LNCaP clone FGC (cell line): ENCODE measurements at regions not wholly inside any gene's neighbourhood (a gene's known extent, or its start where the extent isn't known, plus 50 kb on each side); places are given as distances from the start of the nearest gene placed in this dataset.

ENCODE experiments used
- DNase-seq: peaks from one replicate; pipeline ENCODE4 v3.0.0-alpha.2; 2011; ENCODE audit warnings: low read depth
- H3K4me3 ChIP-seq: 2 replicates; pipeline ENCODE4 v1.5.1; 2011; ENCODE audit warnings: mild to moderate bottlenecking, low read depth, low read length, control low read depth
- TF ChIP-seq, protein P1 (sequence below): IDR thresholded peaks from 2 replicates; pipeline ENCODE4 v1.5.1; 2012; ENCODE audit warnings: mild to moderate bottlenecking; ENCODE audit not compliant: control insufficient read depth, insufficient read depth; ENCODE audit errors: extremely low read depth

DNA sequence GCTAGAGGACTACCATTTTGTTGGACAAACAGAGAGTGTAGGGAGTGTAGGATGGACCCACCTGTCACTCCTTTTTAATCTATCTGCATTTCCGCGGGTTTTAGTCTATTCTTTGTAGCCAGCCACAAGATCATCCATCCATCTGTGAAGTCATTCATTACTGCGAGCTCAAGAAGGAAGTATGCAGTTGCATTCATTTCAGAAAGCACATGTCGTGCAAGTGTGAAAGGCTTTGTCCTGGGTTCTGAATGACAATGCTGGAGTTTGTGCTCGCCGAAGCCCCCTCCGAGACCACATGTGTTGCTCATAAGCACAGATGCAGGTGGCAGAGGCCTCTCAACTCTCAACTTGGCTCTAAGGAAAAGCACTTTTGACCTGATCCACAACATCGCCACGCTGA lies 70.3 kb upstream of the BASP1 start:
- no peak for DNase-seq
- TF ChIP-seq, protein P1, sequence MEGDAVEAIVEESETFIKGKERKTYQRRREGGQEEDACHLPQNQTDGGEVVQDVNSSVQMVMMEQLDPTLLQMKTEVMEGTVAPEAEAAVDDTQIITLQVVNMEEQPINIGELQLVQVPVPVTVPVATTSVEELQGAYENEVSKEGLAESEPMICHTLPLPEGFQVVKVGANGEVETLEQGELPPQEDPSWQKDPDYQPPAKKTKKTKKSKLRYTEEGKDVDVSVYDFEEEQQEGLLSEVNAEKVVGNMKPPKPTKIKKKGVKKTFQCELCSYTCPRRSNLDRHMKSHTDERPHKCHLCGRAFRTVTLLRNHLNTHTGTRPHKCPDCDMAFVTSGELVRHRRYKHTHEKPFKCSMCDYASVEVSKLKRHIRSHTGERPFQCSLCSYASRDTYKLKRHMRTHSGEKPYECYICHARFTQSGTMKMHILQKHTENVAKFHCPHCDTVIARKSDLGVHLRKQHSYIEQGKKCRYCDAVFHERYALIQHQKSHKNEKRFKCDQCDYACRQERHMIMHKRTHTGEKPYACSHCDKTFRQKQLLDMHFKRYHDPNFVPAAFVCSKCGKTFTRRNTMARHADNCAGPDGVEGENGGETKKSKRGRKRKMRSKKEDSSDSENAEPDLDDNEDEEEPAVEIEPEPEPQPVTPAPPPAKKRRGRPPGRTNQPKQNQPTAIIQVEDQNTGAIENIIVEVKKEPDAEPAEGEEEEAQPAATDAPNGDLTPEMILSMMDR: no peak
- H3K4me3 ChIP-seq: no peak overlapping the region

DNA sequence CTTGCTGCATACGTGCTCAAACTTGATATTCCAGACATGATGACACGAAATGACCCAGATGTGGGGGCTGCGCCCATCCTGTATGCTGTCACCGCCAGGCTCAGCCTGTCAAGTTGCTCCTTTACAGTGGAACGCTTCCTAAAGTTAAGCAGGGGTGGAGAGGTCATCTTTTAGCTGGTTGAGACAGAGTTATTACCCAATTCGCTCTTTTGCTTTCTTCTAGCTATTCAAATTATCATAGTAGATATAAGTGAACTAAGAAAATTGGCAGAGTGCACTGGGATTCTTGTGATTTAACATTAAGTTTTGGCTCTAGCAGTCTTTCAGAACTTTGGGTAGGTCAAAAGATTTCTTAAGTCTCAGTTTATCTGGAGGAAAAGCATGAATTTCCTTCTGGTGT lies 69.8 kb upstream of the BASP1 start:
- no peak overlapping the region for H3K4me3 ChIP-seq
- TF ChIP-seq, protein P1: no peak
- no peak for DNase-seq

DNA sequence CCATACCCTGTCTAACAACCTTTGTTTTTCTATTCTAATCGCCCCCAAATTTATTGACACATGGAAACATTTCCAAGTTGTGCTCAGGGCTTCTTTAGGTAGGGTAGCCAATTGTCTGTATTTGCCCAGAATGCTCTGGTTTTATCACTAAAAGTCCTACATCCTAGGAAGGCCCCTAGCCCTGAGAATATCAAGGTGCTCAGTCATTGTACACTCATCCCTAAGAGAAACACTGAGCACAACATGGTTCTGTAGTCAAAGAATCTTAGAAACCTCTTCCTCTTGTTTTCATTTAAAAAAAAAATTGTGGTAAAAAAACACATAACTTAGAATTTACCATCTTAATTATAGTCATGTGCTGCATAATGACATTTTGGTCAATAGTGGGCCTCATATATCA lies 69.0 kb upstream of the BASP1 start:
- no peak overlapping the region for H3K4me3 ChIP-seq
- no peak for DNase-seq
- TF ChIP-seq, protein P1: no peak

DNA sequence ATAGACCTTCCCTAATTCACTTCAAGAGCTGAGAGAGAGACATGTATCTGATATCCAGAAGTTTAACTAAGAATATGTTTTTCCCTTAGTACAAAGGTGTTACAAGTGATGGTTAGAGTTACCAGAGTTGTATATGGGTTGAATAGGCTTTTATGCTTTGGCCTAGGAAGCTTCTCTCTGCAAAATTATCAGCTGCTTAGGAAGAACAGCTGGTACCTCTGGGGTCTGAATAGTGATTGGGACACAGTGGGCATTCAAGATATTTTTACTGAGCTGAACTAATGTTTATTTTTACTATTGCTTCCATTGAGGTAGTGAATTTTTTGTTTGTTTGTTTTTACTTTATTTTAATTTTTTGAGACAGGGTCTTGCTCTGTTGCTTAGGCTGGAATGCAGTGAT lies 67.6 kb upstream of the BASP1 start:
- no peak for DNase-seq
- H3K4me3 ChIP-seq: no peak overlapping the region
- TF ChIP-seq, protein P1: no peak

DNA sequence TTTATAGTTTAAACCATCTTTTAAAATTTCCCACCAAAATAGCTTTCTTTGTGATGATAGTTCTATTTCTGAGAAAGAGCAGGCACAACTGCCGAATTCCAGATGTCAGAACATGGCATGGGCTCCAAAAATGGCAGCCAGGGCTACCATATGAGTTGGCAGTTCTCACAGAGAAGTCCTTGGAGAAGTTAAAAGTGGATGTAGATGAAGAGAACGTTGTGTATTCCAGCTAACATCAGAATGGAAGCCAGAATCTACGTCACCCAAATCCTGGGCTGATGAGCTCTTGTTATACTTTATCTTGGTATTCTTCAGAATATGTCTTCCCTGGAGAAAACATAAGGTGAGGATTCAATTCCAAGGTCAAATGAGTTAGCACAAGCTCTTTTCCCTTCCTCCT lies 66.9 kb upstream of the BASP1 start:
- DNase-seq: no peak
- TF ChIP-seq, protein P1: no peak
- H3K4me3 ChIP-seq: no peak overlapping the region

DNA sequence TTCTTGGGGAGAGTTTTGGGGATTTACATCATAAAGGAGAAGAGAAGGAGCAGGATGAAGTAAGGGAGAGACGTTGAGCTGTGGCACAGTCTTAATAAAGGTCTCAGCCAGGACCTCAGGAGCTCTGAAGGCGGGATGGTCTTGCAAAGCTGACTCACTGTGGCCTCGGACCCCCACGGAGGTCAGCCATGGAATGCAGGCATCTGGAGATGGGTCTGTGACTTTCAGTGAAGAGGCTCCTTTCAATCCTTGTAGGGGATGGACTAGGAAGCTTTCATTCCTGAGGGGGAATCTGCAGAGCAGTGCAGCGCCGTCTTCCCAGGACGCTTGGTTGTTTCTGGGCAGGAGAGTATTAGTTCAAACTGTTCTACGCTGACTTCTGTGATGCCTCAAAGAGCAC lies 65.7 kb upstream of the BASP1 start:
- TF ChIP-seq, protein P1: no peak
- DNase-seq: no peak
- H3K4me3 ChIP-seq: no peak overlapping the region

DNA sequence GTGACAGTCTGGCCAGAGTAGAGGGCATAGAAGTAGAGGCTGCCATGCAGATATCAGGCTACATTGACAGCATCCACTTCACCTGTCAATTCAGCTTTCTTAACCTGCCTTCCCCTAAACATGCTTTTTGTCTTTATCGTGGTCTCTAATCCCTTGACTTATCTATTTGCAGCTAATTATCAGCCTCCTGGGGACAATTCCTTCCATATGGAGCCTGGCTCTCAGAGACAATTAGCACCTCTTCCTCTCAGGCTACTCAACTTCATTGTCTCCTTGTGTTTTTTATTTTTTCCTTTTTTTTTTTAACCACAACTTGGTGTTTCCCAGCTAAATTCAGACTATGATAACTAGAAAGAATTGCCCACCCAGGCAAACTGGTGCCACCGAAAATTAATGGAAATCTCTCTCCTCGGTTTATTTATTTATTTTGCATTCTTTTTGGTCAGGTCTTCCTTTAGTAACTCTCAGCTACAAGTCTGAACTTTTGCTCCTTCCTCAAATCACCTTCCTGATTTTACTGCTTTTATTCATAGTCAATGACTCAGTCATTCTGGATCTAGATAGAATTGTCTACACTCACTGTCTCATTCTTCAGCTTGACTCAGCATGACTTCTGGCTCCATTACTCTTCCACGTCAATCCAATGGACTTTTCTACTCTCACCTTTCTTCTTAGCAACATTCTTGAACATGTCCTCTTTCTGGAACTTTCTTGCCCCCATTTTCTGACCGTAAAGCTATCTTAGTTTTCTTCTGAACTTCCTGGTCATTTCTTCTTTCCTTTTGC lies 63.0 kb upstream of the BASP1 start:
- TF ChIP-seq, protein P1: no peak
- no peak overlapping the region for H3K4me3 ChIP-seq
- DNase-seq: no peak
